GM19395 (cell line): ENCODE measurements at regions not wholly inside any gene's neighbourhood (a gene's known extent, or its start where the extent isn't known, plus 50 kb on each side); places are given as distances from the start of the nearest gene placed in this dataset.

Source experiments
- ATAC-seq: cut with Tn5 transposase; IDR thresholded peaks from one replicate; pipeline ENCODE4 v1.9.1; 2021; ENCODE audit warnings: mild to moderate bottlenecking, moderate library complexity; ENCODE audit not compliant: unreplicated experiment

DNA sequence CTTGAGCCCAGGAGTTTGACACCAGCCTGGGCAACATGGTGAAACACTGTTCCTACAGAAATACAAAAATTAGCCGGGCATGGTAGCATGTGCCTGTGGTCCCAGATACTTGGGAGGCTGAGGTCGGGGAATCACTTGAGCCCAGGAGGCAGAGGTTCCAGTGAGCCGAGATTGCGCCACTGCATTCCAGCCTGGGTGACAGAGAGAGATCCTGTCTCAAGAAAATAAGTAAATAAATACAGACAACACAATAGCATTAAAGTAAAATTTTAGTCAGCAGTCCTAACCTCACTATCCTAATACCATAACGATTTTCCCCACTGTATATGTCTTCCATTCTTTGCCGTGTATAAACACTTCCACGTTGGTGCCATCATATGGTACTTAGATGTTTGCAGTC is 83.0 kb upstream of the MBOAT2 start:
- no peak for ATAC-seq

DNA sequence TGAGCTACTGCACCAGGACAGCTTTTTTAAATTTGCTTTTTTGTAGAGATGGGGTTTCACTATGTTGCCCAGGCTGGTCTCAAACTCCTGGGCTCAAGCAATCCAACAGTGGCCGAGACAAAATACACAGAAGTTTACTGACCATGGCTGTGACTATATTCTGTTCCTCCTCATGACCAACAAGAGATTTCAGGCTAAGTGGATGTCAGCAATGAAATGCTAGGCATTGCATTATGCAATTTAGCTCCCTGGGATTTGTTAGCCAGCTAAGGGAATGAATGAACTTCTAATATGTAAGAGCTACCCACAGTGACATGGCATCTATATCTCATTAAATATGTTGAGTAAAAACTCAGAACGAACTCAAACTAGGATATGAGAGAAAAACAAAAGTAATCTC is 81.9 kb upstream of the MBOAT2 start:
- no peak for ATAC-seq

DNA sequence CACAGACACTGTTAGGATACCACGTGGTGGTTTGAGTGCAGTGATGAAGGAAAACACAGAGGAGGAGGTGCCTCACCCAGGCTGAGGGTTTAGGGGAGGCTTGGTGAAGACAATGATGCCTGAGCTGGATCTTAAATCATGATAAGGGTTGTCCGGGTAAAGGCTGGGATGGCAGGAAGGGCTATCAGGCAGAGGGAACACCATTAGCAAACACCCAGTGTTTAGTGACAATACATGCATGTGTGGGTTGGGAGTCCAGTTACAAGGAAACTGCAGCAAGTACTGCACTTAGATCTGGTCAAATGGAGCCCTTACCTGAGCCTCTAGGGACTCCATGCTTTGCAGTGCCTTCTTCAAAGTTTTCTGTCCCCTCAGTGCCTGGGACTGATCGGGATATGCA is 79.8 kb upstream of the MBOAT2 start:
- ATAC-seq: no peak

DNA sequence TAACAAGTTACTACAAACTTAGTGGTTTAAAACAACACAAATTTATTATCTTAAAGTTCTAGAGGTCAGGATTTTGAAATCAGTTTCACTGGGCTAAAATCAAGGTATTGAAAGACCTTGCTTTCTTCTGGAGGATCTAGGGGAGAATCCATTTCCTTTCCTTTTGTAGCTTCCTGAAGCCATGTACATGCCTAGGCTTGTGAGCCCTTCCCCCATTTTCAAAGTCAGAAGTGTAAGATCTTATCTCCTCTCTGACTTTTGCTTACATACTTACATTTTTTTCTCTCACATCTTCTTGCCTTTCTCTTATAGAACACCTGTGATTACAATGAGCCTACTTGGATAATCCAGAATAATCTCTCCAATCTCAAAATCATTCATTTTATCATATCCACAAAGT is 78.7 kb upstream of the MBOAT2 start:
- no peak for ATAC-seq

DNA sequence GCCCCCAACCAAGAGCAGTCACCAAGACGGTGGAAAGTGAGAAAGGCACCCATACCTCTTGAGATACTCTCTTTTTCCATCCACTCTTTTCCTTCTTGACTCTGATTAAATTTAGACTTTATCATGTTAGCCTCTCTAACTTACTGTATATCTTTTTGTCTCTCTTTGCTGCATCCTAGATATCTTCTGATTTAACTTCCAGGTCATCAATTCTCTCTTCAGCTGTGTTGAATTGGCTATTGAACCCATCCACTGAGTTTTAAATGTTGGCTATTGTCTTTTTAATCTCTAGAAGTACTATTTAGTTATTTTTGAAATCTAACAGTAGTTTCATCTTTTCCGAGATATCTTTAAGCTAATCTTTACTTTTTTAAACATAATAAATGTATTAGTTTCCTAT is 78.3 kb upstream of the MBOAT2 start:
- ATAC-seq: no peak

DNA sequence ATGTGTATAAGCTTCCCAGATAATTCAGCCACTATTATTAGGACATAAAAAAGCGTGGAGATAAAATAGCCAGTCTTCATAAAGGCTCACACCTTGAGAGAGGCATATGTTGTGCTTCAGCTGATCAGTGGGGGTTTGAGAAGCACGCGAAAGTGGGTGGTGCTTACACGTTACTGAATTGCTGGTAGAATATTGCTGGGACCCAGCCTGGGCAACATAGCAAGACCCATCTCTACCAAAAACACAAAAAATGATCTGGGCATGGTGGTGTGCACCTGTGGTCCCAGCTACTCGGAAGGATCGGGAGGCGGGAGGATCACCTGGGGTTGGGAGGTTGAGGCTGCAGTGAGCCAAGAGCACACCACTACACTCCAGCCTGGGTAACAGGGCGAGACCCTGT is 74.9 kb upstream of the MBOAT2 start:
- ATAC-seq: no peak

DNA sequence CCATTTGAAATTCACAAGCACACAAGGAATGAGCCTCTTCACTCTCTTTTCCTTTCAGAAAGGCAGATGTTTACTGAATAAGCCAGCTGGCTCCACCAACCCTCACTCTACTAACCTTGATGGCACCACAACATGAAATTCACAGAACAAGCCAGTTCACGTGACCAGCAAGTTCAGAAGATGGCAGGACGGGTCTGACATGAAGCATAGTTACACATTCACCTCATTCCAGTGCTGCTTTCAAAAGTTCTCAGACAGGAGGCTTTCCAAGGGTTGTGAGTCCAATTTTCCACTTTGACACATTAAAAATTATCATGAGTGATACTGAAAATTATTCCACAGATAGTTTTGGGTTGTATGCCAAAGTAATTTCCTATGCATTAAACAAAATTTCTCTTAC is 74.2 kb upstream of the MBOAT2 start:
- ATAC-seq: no peak

DNA sequence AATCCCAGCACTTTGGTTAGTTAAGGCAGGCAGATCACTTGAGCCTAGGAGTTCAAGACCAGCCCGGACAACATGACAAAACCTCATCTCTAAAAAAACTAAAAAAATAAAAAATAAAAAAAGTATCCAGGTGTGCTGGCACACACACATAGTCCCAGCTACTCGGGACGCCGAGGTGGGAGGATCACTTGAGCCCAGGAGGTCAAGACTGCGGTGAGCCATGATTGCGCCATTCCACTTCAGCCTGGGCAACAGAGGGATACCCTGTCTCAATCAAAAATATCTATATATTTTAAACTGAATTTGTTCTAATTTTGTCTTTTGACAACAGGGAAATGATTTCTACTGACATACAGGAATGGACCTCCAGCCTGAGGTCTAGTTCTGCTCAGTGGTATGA is 73.3 kb upstream of the MBOAT2 start:
- no peak for ATAC-seq

DNA sequence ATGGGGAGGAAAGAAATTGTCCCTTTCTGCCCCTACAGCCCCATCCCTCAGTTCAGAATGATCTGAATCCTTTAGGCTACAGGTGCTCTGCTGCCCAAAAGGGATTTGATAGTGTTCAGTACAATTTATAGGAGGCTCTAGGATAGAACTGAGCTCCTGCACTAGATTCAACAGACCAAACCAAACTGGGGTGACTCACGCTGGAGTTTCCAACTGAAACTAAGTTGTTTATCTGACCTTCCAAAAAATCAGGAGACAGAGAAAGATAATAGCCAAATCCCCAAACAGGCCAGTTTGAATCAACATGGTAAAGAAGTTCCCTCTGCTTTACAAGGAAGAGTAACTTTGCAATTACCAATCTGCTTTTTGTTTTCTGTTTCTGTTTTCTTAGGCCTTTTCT is 72.7 kb upstream of the MBOAT2 start:
- no peak for ATAC-seq

DNA sequence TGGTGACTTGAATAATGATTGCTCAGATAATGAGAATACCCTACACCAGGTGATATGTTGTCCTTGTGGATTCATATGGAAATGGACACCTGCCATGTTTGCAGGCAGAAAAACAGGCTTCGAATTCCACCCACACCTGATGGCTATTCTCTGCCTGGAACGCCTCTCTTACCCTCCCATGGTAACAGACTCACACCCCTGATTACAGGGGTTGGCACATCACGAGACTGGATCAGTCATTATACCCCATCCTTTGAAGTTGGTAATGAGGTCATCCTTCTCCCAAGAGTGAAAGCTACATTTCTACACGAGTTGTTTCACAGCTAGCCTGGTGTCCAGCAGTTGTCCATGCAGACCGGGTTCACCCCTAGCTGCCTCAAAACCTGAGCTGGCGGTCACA is 71.4 kb upstream of the MBOAT2 start:
- no peak for ATAC-seq

DNA sequence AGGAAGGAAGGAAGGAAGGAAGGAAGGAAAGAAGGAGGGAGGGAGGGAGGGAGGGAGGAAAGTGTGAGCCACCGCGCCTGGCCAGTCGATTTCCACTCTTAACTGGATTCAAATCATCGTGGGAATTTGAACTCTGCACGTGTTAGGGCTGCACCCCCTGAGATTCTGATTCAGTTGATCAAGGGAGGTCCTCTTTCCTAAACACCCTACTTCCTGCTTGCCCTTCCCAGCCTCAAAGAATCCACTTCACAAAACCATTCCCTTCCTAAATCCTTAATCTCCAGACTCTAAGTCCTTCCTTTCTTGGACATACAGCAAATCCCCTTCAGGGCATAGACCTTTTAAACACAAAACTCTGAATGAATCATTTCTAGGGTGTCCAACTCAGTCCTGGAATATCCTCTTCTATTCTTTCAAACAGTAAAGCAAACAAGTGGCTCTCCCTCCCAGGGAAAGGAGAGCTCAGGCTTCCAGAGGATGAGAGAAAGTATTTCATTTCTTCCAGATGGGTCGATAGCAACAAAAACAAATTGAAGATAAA is 68.2 kb upstream of the MBOAT2 start:
- no peak for ATAC-seq

DNA sequence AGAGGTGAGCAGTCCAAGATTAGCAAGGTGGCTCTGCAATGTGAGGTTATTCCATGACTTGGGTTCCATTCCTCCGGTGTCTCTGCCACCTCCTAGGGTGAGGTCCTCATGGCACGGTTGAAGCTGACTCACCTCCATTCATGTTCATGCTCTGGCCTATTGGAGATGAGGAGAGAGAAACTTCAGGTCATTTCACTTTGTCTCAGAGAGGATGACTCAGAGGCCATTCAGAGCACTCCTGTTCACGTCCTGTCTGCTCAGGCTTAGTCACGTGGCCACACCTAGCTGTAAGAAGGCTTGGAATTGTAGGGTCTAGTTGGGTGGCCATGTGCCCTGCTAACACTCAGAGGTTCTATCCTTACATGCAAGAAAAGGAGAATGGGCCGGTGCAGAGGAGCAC is 67.5 kb upstream of the MBOAT2 start:
- no peak for ATAC-seq

DNA sequence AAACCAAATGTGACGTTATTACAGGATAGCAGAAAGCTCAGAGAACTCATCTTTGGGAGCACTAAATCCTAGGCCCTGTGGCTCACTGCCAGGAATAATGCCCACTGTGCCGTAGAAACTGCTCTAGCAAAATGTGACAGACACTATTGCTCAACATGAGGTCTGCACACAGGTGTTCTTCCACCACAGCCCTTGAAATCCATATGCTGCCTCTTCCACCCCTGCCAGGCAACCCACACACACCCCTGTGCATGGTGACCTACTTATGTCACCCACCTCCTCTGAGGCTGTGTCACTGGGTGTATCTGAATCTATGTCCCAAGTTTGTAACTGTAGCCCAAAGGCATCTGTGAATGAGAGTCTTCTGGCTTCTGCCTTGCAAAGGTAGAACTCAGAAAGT is 66.1 kb upstream of the MBOAT2 start:
- ATAC-seq: no peak

DNA sequence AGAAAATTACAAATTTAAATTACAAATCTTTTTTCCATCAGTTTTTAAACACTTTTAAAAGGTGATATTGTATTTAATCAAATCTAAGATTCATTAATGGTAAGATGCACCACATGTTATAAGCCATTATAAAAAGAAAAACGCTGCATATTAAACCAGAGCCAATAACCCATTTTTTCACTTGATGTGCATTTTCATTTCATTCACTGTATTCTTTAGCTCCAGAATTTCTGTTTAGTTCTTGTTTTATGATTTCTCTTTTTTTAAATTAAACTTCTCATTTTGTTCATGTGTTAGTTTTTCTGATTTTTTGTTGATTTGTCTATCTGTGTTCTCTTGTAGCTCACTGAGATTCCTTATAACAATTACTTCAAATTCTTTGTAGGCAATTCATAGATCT is 62.4 kb upstream of the MBOAT2 start:
- no peak for ATAC-seq

DNA sequence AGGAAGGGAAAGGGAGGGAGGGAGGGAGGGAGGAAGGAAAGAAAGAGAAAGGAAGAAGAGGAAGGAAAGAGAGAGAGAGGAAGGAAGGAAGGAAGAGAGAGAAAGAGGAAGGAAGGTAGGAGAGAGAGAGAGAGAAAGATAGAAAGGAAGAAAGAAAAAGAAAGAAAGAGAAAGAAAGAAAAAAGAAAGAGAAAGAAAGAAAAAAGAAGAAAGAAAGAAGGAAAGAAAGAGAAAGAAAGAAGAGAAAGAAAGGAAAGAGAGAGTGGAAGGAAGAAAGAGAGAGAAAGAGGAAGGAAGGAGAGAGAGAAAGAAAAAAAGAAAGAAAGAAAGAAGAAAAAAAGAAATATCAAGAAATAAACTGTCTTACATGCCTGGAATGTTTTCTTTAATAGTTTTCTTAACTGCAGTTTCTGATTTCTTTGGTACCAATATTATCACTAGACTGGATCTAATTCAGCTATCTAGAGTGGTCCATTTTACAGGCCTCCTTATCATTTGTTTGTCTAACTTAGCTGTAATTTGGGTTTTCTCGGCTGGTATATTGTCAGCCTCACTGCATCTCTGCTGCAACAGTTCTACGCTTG is 59.6 kb upstream of the MBOAT2 start:
- ATAC-seq: no peak

DNA sequence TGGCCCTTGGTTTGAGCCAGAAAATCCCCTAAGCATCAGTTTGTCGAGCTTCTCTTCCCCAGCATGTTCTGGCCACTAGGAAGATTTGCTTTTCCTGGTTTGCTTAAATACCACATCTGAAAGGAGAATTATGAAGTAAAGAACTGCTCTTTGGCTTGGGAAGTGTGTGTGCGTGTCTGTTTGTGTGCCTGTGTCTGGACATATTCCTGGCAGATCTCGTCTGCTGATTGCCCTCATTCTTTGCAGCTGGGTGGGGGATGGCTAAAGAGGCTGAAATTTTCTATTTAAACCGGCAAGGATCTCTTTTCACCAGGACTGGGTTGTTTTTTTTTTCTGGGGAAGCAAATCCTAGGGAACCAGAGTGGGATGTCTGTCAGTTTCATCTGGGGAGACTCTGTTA is 57.3 kb upstream of the MBOAT2 start:
- no peak for ATAC-seq

DNA sequence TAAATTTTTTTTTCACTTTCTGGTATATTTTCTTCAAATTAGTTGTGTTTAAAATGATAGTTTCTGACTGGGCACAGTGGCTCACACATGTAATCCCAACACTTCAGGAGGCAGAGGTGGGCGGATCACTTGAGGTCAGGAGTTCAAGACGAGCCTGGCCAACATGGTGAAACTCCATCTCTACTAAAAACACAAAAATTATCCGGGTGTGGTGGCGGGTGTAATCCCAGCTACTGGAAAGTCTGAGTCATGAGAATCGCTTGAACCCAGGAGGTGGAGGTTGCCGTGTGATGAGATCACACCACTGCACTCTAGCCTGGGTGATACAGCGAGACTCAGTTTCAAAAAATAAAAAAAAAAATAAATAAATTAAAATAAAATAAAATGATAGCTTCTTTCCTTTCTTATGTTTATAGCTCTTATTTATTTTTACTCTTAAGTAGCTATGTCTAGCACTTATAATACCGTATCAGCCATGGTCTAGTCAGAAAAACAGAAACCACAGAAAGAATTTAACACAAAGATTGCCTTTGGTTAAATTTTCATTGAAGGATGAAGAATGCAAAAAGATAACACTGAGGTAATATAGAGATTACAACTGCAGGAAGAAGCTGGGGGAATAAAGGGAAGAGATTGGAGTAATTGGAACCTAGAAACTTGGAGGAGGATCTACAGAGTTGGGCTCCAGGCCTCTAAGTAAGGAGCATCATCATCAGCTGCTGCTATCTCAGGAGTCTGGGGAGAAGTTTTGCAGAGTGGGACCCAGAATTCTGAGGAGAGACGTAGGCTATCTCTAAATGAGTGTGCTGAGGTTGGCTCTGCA is 54.7 kb upstream of the MBOAT2 start:
- no peak for ATAC-seq

DNA sequence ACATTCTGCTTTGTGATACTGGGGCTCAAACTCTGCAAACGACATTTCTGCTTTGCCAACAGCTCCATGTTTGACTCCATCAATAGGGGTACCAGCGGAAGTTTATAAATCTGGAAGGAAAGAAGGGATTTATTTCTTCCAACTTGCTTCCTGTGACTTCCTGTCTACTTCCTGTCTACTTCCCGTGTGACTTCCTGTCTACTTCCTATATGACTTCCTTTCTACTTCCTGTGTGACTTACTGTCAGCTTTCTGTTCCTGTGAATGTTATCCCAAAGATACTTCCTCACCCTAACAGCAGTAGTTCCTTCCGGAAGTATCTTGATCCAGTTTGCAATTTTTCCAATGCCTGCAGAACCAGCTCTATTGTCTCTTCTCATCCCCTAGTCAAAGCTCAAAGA is 52.0 kb upstream of the MBOAT2 start:
- ATAC-seq: no peak

DNA sequence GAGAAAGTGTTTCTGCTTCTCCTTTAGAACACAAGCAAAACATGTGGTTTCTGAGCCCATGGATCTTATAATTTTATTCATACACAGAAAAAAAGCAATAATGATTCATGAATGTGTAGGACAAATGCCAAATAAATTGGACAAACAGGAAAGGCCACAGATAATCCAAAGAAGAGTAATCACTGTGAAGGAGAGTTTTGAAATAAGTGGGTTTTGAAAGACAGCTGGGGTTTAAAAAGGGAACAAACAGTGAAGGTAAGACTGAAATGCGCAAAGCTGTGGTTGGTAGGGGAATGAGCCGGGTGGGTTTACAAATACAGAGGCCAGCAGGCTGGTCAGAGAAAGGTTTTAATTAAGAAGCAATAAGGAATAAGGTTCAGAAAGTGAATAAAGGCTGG is 50.0 kb upstream of the MBOAT2 start:
- no peak for ATAC-seq
